ENCODE measurements at regions not wholly inside any gene's neighbourhood (a gene's known extent, or its start where the extent isn't known, plus 50 kb on each side); places are given as distances from the start of the nearest gene placed in this dataset.
A peak's percentile ranks its signal among the peaks of the same experiment; 100 is the strongest.
"Not testable (repeated sequence)": the region's sequence is repeated elsewhere in the genome, so short reads cannot be mapped to it uniquely, and the experiment has no call there.

GRCh38 chr13:48879854-48880253 lies 95.9 kb upstream of the FNDC3A start:
- TF ChIP-seq FOXM1 (IDR thresholded peaks at IDR 0.05; ENCODE audit: low read depth): no peak
- H3K27ac ChIP-seq (ENCODE audit: low read depth in 2 of 2, low read length in 1 of 2): peak overlapping the region in 1 of 2 experiments; percentile 19; a peak in 2 of 4 replicates
- POLR2A ChIA-PET: no interaction called here
- CTCF ChIA-PET: interaction anchor here (1.2 kb wide), 1 partner anchor 10 kb away, joined by 5 read pairs; no protein-coding TSS in a partner anchor
- H3K79me2 ChIP-seq (ENCODE audit: insufficient read depth): no peaks in the 10 kb centered on the region
- H3K4me1 ChIP-seq (ENCODE audit: control insufficient read depth in 1 of 2, insufficient read depth in 2 of 2, low read depth in 1 of 2, low read length in 1 of 2): peaks cover 0 to 6% of the 10 kb centered on the region in 2 experiments; a peak in 1 of 4 replicates
- no peak overlapping the region for H3K4me3 ChIP-seq (ENCODE audit: low read depth in 2 of 2, low read length in 1 of 2)
- WGBS (ENCODE audit: low lambda C conversion rate): 88% methylated on average over 7 of the region's 7 CpGs
- no peak overlapping the region for H3K4me2 ChIP-seq
- DNase-seq: no peak
- H3F3A ChIP-seq (replicated peaks; ENCODE audit: insufficient read depth): peaks cover 4% of the 10 kb centered on the region
- H3K9me2 ChIP-seq: no peaks in the 10 kb centered on the region
- H3K36me3 ChIP-seq (replicated peaks in 1 of 2; ENCODE audit: control insufficient read depth in 1 of 2, insufficient read depth in 2 of 2, low read length in 1 of 2): no peaks in the 10 kb centered on the region
- H2AFZ ChIP-seq (ENCODE audit: low read depth): no peak overlapping the region
- H3K9me3 ChIP-seq: no peaks in the 10 kb centered on the region
- no peaks in the 10 kb centered on the region for H4K20me1 ChIP-seq (ENCODE audit: insufficient read depth)
- no peaks in the 10 kb centered on the region for H3K27me3 ChIP-seq (ENCODE audit: insufficient read depth)
- H3K9ac ChIP-seq: no peak overlapping the region

GRCh38 chr13:48883786-48884185 lies 91.9 kb upstream of the FNDC3A start:
- H3K9me2 ChIP-seq; POLR2A ChIA-PET; H4K20me1 ChIP-seq (ENCODE audit: insufficient read depth); H3K4me3 ChIP-seq (ENCODE audit: low read depth in 2 of 2, low read length in 1 of 2); H3K36me3 ChIP-seq (replicated peaks in 1 of 2; ENCODE audit: control insufficient read depth in 1 of 2, insufficient read depth in 2 of 2, low read length in 1 of 2); H3F3A ChIP-seq (replicated peaks; ENCODE audit: insufficient read depth); H3K27me3 ChIP-seq (ENCODE audit: insufficient read depth); H3K9me3 ChIP-seq; H3K4me1 ChIP-seq (ENCODE audit: control insufficient read depth in 1 of 2, insufficient read depth in 2 of 2, low read depth in 1 of 2, low read length in 1 of 2); H3K79me2 ChIP-seq (ENCODE audit: insufficient read depth); DNase-seq; H2AFZ ChIP-seq (ENCODE audit: low read depth): not testable (repeated sequence)
- CTCF ChIA-PET: interaction anchor here (0.7 kb wide), 1 partner anchor 152 kb away, joined by 3 read pairs; no protein-coding TSS in a partner anchor
- H3K27ac ChIP-seq (ENCODE audit: low read depth in 2 of 2, low read length in 1 of 2): peak overlapping the region in 1 of 2 experiments; percentile 78; a peak in 2 of 4 replicates
- 58% methylated on average over 1 of the region's 1 CpG for WGBS (ENCODE audit: low lambda C conversion rate)
- H3K9ac ChIP-seq: peak overlapping the region; percentile 0; the same call in 1 of the 2 replicates
- peak overlapping the region; percentile 42; the same call in 1 of the 2 replicates for H3K4me2 ChIP-seq

GRCh38 chr13:48885027-48885395 lies 90.7 kb upstream of the FNDC3A start:
- TF ChIP-seq SIN3A (IDR thresholded peaks at IDR 0.05; ENCODE audit: borderline replicate concordance, low read depth, low read length) (no peak), MEF2A (IDR thresholded peaks at IDR 0.05; ENCODE audit: borderline replicate concordance, low read depth) (no peak), CTCF (IDR thresholded peaks at IDR 0.05) (no peak)
- ChIA-PET CTCF (interaction anchor here (1.5 kb wide), 1 partner anchor 35 kb away, joined by 3 read pairs; no protein-coding TSS in a partner anchor), POLR2A (no interaction called here)
- no peak overlapping the region for H2AFZ ChIP-seq (ENCODE audit: low read depth)
- no peak for DNase-seq
- no peak overlapping the region for H3K4me3 ChIP-seq (ENCODE audit: low read depth in 2 of 2, low read length in 1 of 2)
- H3F3A ChIP-seq (replicated peaks; ENCODE audit: insufficient read depth): peaks cover 4% of the 10 kb centered on the region
- no peaks in the 10 kb centered on the region for H3K9me3 ChIP-seq
- H3K27ac ChIP-seq (ENCODE audit: low read depth in 2 of 2, low read length in 1 of 2): peak overlapping the region in 1 of 2 experiments; percentile 78; a peak in 1 of 4 replicates
- H3K4me1 ChIP-seq (ENCODE audit: control insufficient read depth in 1 of 2, insufficient read depth in 2 of 2, low read depth in 1 of 2, low read length in 1 of 2): peaks cover 0 to 6% of the 10 kb centered on the region in 2 experiments; a peak in 1 of 4 replicates
- no peaks in the 10 kb centered on the region for H3K27me3 ChIP-seq (ENCODE audit: insufficient read depth)
- H3K9ac ChIP-seq: no peak overlapping the region
- H3K9me2 ChIP-seq: no peaks in the 10 kb centered on the region
- H3K79me2 ChIP-seq (ENCODE audit: insufficient read depth): no peaks in the 10 kb centered on the region
- no peak overlapping the region for H3K4me2 ChIP-seq
- no peaks in the 10 kb centered on the region for H4K20me1 ChIP-seq (ENCODE audit: insufficient read depth)
- H3K36me3 ChIP-seq (replicated peaks in 1 of 2; ENCODE audit: control insufficient read depth in 1 of 2, insufficient read depth in 2 of 2, low read length in 1 of 2): no peaks in the 10 kb centered on the region
